IMR-90 (cell line): ENCODE measurements at regions not wholly inside any gene's neighbourhood (a gene's known extent, or its start where the extent isn't known, plus 50 kb on each side); places are given as distances from the start of the nearest gene placed in this dataset.

Source experiments
- ATAC-seq: fragments of 200-7000 bp; cut with Tn5 transposase; 2 replicates; pipeline ENCODE4 v1.9.1; 2020; ENCODE audit warnings: low read depth, mild to moderate bottlenecking, moderate library complexity
- BruUV-seq: library from RNA; stranded (reverse); fragments of 400-500 nt; replicated peaks from 2 replicates; lab custom pipeline; 2021; lab: Mats Ljungman, UMichigan
- CTCF ChIA-PET: fragments of 300-600 bp; formaldehyde crosslinking; extraction: SDS; loops from one replicate; lab custom pipeline; 2021; ENCODE audit warnings: antibody characterized with exemption; lab: Yijun Ruan, JAX
- POLR2A ChIA-PET: fragments of 300-600 bp; sonication (Branson Sonifier 250); formaldehyde crosslinking; loops from one replicate; lab custom pipeline; 2022; ENCODE audit warnings: antibody characterized with exemption; ENCODE audit not compliant: unreplicated experiment; lab: Charles Lee
- DNase-seq: peaks from one replicate; pipeline ENCODE4 v3.0.0; 2013
- H2AFZ ChIP-seq: replicated peaks from 2 replicates; pipeline ENCODE3; 2013; ENCODE audit warnings: low read length, mild to moderate bottlenecking; ENCODE audit not compliant: poor library complexity
- H2AK5ac ChIP-seq: 2 replicates; pipeline ENCODE4 v1.6.1; 2013; ENCODE audit warnings: low read depth, low read length, inconsistent platforms
- H2AK9ac ChIP-seq: replicated peaks from 2 replicates; pipeline ENCODE3; 2013; ENCODE audit warnings: mild to moderate bottlenecking, low read depth, low read length, moderate library complexity; ENCODE audit not compliant: poor library complexity
- H2BK120ac ChIP-seq: 2 replicates; pipeline ENCODE4 v1.6.1; 2013; ENCODE audit warnings: low read depth, low read length, inconsistent platforms
- H2BK15ac ChIP-seq: 3 replicates; pipeline ENCODE4 v1.6.1; 2013; ENCODE audit warnings: low read depth, low read length, inconsistent platforms
- H2BK20ac ChIP-seq: 2 replicates; pipeline ENCODE4 v1.6.1; 2013; ENCODE audit warnings: low read depth, mild to moderate bottlenecking, inconsistent platforms, low read length, moderate library complexity
- H2BK5ac ChIP-seq: 2 replicates; pipeline ENCODE4 v1.6.1; 2013; ENCODE audit warnings: mild to moderate bottlenecking, low read depth, low read length, inconsistent platforms; ENCODE audit not compliant: poor library complexity, severe bottlenecking
- H3K14ac ChIP-seq: replicated peaks from 2 replicates; pipeline ENCODE4 v1.6.1; 2013; ENCODE audit warnings: low read depth, low read length, inconsistent platforms
- H3K18ac ChIP-seq: 2 replicates; pipeline ENCODE4 v1.6.1; 2013; ENCODE audit warnings: low read depth, low read length, control low read depth
- H3K23ac ChIP-seq: 2 replicates; pipeline ENCODE4 v1.6.1; 2013; ENCODE audit warnings: low read depth, low read length, inconsistent platforms
- H3K27ac ChIP-seq: 2 replicates; pipeline ENCODE4 v1.5.1; 2013; ENCODE audit warnings: mild to moderate bottlenecking, control low read depth, low read length; ENCODE audit not compliant: insufficient read depth
- H3K27me3 ChIP-seq: 2 replicates; pipeline ENCODE4 v1.6.1; 2013; ENCODE audit warnings: low read length; ENCODE audit not compliant: control insufficient read depth, insufficient read depth
- H3K36me3 ChIP-seq: 2 replicates; pipeline ENCODE4 v1.6.1; 2013; ENCODE audit warnings: low read length, mixed read lengths; ENCODE audit not compliant: control insufficient read depth, insufficient read depth
- H3K4ac ChIP-seq: 2 replicates; pipeline ENCODE4 v1.6.1; 2013; ENCODE audit warnings: low read depth, low read length, inconsistent platforms
- H3K4me1 ChIP-seq: 2 replicates; pipeline ENCODE4 v1.6.1; 2013; ENCODE audit warnings: low read length, mixed read lengths; ENCODE audit not compliant: control insufficient read depth, insufficient read depth
- H3K4me2 ChIP-seq: 2 replicates; pipeline ENCODE4 v1.6.1; 2013; ENCODE audit warnings: low read depth, mild to moderate bottlenecking, control low read depth, low read length, moderate library complexity
- H3K4me3 ChIP-seq: 2 replicates; pipeline ENCODE4 v1.5.1; 2013; ENCODE audit warnings: low read depth, mild to moderate bottlenecking, control low read depth, low read length, moderate library complexity; ENCODE audit not compliant: insufficient read depth
- H3K56ac ChIP-seq: 2 replicates; pipeline ENCODE4 v1.6.1; 2013; ENCODE audit warnings: low read length, inconsistent platforms; ENCODE audit not compliant: insufficient read depth; ENCODE audit errors: extremely low read depth
- H3K79me1 ChIP-seq, 2 experiments: 2 replicates each; pipeline ENCODE4 v1.6.1; 2013; ENCODE audit warnings: low read length in 2 of 2, inconsistent platforms in 1 of 2, low read depth in 1 of 2
- H3K9ac ChIP-seq: 2 replicates; pipeline ENCODE4 v1.6.1; 2013; ENCODE audit warnings: low read depth, low read length, control low read depth
- H3K9me1 ChIP-seq: 2 replicates; pipeline ENCODE4 v1.6.1; 2013; ENCODE audit warnings: low read length, inconsistent platforms; ENCODE audit not compliant: insufficient read depth
- H3K9me3 ChIP-seq: 2 replicates; pipeline ENCODE4 v1.6.1; 2013; ENCODE audit warnings: low read length; ENCODE audit not compliant: control insufficient read depth, insufficient read depth
- H4K20me1 ChIP-seq: 2 replicates; pipeline ENCODE4 v1.6.1; 2013; ENCODE audit warnings: low read length, inconsistent platforms; ENCODE audit not compliant: insufficient read depth
- H4K5ac ChIP-seq: 2 replicates; pipeline ENCODE4 v1.6.1; 2013; ENCODE audit warnings: mild to moderate bottlenecking, low read depth, low read length, control low read depth
- H4K8ac ChIP-seq, 2 experiments: 2 replicates each; pipeline ENCODE4 v1.6.1; 2013; ENCODE audit warnings: low read depth in 2 of 2, low read length in 2 of 2, control low read depth in 1 of 2, inconsistent platforms in 1 of 2
- H4K91ac ChIP-seq: 2 replicates; pipeline ENCODE4 v1.6.1; 2013; ENCODE audit warnings: low read depth, low read length, inconsistent platforms; ENCODE audit not compliant: insufficient read depth
- CEBPB ChIP-seq: IDR thresholded peaks from 2 replicates; pipeline ENCODE4 v1.6.1; 2012; ENCODE audit warnings: low read depth, low read length, improper control_type of control experiment
- CHD1 ChIP-seq: IDR thresholded peaks from 2 replicates; pipeline ENCODE4 v1.6.1; 2012; ENCODE audit warnings: low read depth, low read length, improper control_type of control experiment
- CTCF ChIP-seq: conservative IDR thresholded peaks from 2 replicates; pipeline ENCODE4 v1.5.1; 2012; ENCODE audit warnings: mild to moderate bottlenecking, low read depth, low read length, improper control_type of control experiment
- ELK1 ChIP-seq: fragments of 150-350 bp; IDR thresholded peaks from 2 replicates; pipeline ENCODE4 v1.6.1; 2016; ENCODE audit warnings: low read depth, mild to moderate bottlenecking, low read length, moderate library complexity, borderline replicate concordance
- MAFK ChIP-seq: IDR thresholded peaks from 2 replicates; pipeline ENCODE4 v1.6.1; 2012; ENCODE audit warnings: low read depth, low read length, improper control_type of control experiment
- NFE2L2 ChIP-seq: fragments of 150-350 bp; IDR thresholded peaks from 2 replicates; pipeline ENCODE4 v1.6.1; 2016; ENCODE audit warnings: low read depth, mild to moderate bottlenecking, low read length
- RAD21 ChIP-seq: IDR thresholded peaks from 2 replicates; pipeline ENCODE4 v1.6.1; 2012; ENCODE audit warnings: low read length, improper control_type of control experiment
- RFX5 ChIP-seq: IDR thresholded peaks from 2 replicates; pipeline ENCODE4 v1.8.0; 2012; ENCODE audit warnings: low read depth, mild to moderate bottlenecking, low read length, moderate library complexity
- SMC3 ChIP-seq: fragments of 150-350 bp; IDR thresholded peaks from 2 replicates; pipeline ENCODE4 v1.6.1; 2016; ENCODE audit warnings: low read depth, mild to moderate bottlenecking, antibody characterized with exemption, low read length, moderate library complexity
- WGBS, 2 experiments: methylation state at CpG; one replicate each; pipeline versions ENCODE4 v1.1.5 to v1.1.7; 2013; ENCODE audit warnings: missing lambda C conversion rate in 2 of 2; ENCODE audit not compliant: insufficient read length in 1 of 2; ENCODE audit errors: extremely low coverage in 2 of 2; 5-methylcytosine and 5-hydroxymethylcytosine counted together
- dilution Hi-C: fragments of 300-500 bp; cut with HindIII; formaldehyde crosslinking; loops from one replicate; pipeline ENCODE4 v1.14.3; 2018; ENCODE audit warnings: low sequenced_read_pairs; ENCODE audit not compliant: unreplicated experiment
- in situ Hi-C: fragments of 300-500 bp; cut with MboI; formaldehyde crosslinking; loops from 3 replicates; pipeline ENCODE4 v1.14.3; 2019; ENCODE audit warnings: low sequenced_read_pairs, inconsistent platforms, mixed read lengths
- intact Hi-C: fragments of 100-400 bp; cut with micrococcal nuclease; formaldehyde crosslinking; loops from 2 replicates; pipeline ENCODE4 v1.10.0; 2022

- Histone ChIP-seq H4K20me1 (no peaks in the 10 kb centered on the region), H4K8ac (no peak overlapping the region), H2BK15ac (no peak overlapping the region), H3K9me3 (peaks cover 9% of the 10 kb centered on the region; the same call in 1 of the 2 replicates), H3K79me1 (no peaks in the 10 kb centered on the region), H3K23ac (no peak overlapping the region), H3K4me2 (no peak overlapping the region), H3K56ac (no peak overlapping the region), H3K9me1 (no peaks in the 10 kb centered on the region), H3K4me3 (no peak overlapping the region), H3K9ac (no peak overlapping the region), H2BK5ac (no peak overlapping the region), H3K27ac (no peak overlapping the region), H3K4ac (no peak overlapping the region), H4K5ac (no peak overlapping the region), H2BK120ac (no peak overlapping the region), H3K27me3 (no peaks in the 10 kb centered on the region), H2AK9ac (no peak overlapping the region), H3K4me1 (no peaks in the 10 kb centered on the region), H2BK20ac (no peak overlapping the region), H3K18ac (no peak overlapping the region), H3K14ac (no peak overlapping the region), H4K91ac (no peak overlapping the region), H2AFZ (no peak overlapping the region), H2AK5ac (no peak overlapping the region), H3K36me3 (no peaks in the 10 kb centered on the region)
- CTCF ChIA-PET = no interaction called here
- dilution Hi-C loops (no loop called here), in situ Hi-C loops (no loop called here), intact Hi-C loops (no loop called here)
- WGBS, 2 experiments = no CpG with 5 or more reads among the region's 7 CpGs
- BruUV-seq = no TSS peak
- POLR2A ChIA-PET = no interaction called here
- ATAC-seq (no peak), DNase-seq (no peak)
- TF ChIP-seq SMC3 (no peak), CHD1 (no peak), RFX5 (no peak), MAFK (no peak), NFE2L2 (no peak), CEBPB (no peak), ELK1 (no peak), CTCF (no peak), RAD21 (no peak)
Measured at GRCh38 chr12:97643924-97644323, 181.3 kb downstream of the RMST start.
